ENCODE measurements at regions not wholly inside any gene's neighbourhood (a gene's known extent, or its start where the extent isn't known, plus 50 kb on each side); places are given as distances from the start of the nearest gene placed in this dataset.

DNA sequence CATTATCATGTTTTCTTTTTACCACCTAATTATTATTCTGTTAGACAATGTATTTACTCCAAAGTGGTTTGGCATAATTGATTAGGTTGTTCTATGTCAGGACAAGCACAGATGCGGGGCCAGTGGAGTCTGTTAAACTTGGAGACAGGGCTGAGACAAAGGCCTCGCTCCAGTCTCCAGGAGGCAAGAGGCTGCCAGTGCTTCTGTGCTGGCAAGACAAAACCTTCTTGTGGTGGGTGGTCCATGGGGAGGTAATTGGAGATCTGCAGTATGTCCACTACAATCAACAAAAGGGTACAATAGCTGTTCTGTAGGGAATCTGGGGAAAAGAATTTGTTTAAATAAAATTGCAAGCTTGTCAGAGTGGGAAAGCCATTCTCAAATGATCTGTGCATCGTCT lies 677.2 kb upstream of the SLC35B3 start:
- no peak overlapping the region for H2AFZ ChIP-seq (ENCODE audit: insufficient read depth, low read depth, low read length, poor library complexity, severe bottlenecking)
- no peak overlapping the region for H3K9ac ChIP-seq (ENCODE audit: insufficient read depth, low read length, poor library complexity, severe bottlenecking)
- H3K79me2 ChIP-seq (ENCODE audit: insufficient read depth, low read length): no peaks in the 10 kb centered on the region
- H3K9me3 ChIP-seq (replicated peaks in 1 of 2; ENCODE audit: control insufficient read depth in 1 of 2, insufficient read depth in 1 of 2, low read length in 2 of 2): no peaks in the 10 kb centered on the region
- TF ChIP-seq, protein P1, sequence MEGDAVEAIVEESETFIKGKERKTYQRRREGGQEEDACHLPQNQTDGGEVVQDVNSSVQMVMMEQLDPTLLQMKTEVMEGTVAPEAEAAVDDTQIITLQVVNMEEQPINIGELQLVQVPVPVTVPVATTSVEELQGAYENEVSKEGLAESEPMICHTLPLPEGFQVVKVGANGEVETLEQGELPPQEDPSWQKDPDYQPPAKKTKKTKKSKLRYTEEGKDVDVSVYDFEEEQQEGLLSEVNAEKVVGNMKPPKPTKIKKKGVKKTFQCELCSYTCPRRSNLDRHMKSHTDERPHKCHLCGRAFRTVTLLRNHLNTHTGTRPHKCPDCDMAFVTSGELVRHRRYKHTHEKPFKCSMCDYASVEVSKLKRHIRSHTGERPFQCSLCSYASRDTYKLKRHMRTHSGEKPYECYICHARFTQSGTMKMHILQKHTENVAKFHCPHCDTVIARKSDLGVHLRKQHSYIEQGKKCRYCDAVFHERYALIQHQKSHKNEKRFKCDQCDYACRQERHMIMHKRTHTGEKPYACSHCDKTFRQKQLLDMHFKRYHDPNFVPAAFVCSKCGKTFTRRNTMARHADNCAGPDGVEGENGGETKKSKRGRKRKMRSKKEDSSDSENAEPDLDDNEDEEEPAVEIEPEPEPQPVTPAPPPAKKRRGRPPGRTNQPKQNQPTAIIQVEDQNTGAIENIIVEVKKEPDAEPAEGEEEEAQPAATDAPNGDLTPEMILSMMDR (IDR thresholded peaks at IDR 0.05): no peak
- no peaks in the 10 kb centered on the region for H3K4me1 Mint-ChIP-seq
- H3K27ac Mint-ChIP-seq: no peak overlapping the region
- no peak overlapping the region for H3K4me2 ChIP-seq (replicated peaks; ENCODE audit: extremely low read depth, low read length, poor library complexity, severe bottlenecking)
- H3K4me3 ChIP-seq (replicated peaks in 1 of 3; ENCODE audit: low read depth in 2 of 3, low read length in 3 of 3): no peak overlapping the region
- no peak overlapping the region for H3K4me3 Mint-ChIP-seq
- no peak for DNase-seq
- H3K4me1 ChIP-seq (ENCODE audit: control insufficient read depth in 1 of 2, insufficient read depth in 2 of 2, low read length in 2 of 2): no peaks in the 10 kb centered on the region
- 93% methylated on average over 2 of the region's 3 CpGs for WGBS (ENCODE audit: insufficient coverage)
- H3K27me3 ChIP-seq (ENCODE audit: control insufficient read depth in 2 of 2, insufficient read depth in 2 of 2, low read length in 2 of 2): no peaks in the 10 kb centered on the region
- peaks cover 0 to 3% (median 0%) of the 10 kb centered on the region in 3 donors for H3K27me3 Mint-ChIP-seq (ENCODE audit: low read depth in 3 of 3)
- no peaks in the 10 kb centered on the region for H3K36me3 ChIP-seq (replicated peaks in 1 of 2; ENCODE audit: control insufficient read depth in 1 of 2, insufficient read depth in 2 of 2, low read length in 2 of 2)
- H3K9me3 Mint-ChIP-seq: peaks cover 0 to 2% (median 0%) of the 10 kb centered on the region in 7 donors
- H4K20me1 ChIP-seq (ENCODE audit: insufficient read depth, low read length): no peaks in the 10 kb centered on the region
- H3K27ac ChIP-seq (ENCODE audit: low read depth in 1 of 2, low read length in 2 of 2): no peak overlapping the region
- no peaks in the 10 kb centered on the region for H3K36me3 Mint-ChIP-seq
- intact Hi-C loops (cut with micrococcal nuclease): no loop called here

DNA sequence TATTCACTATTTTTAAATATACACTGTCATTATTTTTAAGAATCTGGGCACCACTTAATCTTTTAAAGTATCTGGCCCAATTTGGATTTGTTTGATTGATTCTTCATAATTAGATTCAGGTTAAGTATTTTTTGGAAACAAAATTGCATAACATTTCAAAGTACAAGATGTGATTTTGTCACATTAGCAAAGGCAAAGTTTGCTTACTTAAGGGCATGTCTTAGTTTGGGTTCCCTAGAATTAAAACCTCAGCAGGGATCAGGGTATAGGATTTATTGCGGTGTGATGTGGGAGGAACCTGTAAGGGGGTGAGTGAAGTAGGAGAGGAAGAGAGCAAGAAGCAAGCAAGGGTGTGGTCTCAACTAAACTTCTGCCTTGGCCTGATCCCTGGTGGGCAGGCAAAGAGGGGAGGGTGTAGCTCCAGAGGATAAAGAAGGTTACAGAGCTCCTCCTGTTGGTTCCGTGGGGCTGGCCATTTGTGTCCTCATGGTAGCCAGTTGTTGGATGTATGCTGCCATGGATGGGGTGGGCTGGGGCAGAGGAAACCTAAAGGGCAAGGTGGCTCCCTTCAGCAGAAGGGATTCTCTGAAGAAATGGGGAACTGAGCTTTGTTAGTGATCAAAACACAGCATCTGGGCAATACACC lies 668.7 kb upstream of the SLC35B3 start:
- Mint-ChIP-seq H3K27me3 (ENCODE audit: low read depth in 3 of 3) (peaks cover 0 to 6% (median 3%) of the 10 kb centered on the region in 3 donors), H3K27ac (peak overlapping the region in 1 of 7 donors; percentile 1), H3K36me3 (no peaks in the 10 kb centered on the region), H3K4me3 (no peak overlapping the region), H3K9me3 (peaks cover 2 to 9% (median 5%) of the 10 kb centered on the region in 7 donors), H3K4me1 (no peaks in the 10 kb centered on the region)
- intact Hi-C loops (cut with micrococcal nuclease): no loop called here
- Histone ChIP-seq H3K9ac (ENCODE audit: insufficient read depth, low read length, poor library complexity, severe bottlenecking) (no peak overlapping the region), H3K79me2 (ENCODE audit: insufficient read depth, low read length) (no peaks in the 10 kb centered on the region), H4K20me1 (ENCODE audit: insufficient read depth, low read length) (no peaks in the 10 kb centered on the region), H3K27me3 (ENCODE audit: control insufficient read depth in 2 of 2, insufficient read depth in 2 of 2, low read length in 2 of 2) (no peaks in the 10 kb centered on the region), H3K4me3 (replicated peaks in 1 of 3; ENCODE audit: low read depth in 2 of 3, low read length in 3 of 3) (no peak overlapping the region), H3K4me1 (ENCODE audit: control insufficient read depth in 1 of 2, insufficient read depth in 2 of 2, low read length in 2 of 2) (no peaks in the 10 kb centered on the region), H2AFZ (ENCODE audit: insufficient read depth, low read depth, low read length, poor library complexity, severe bottlenecking) (no peak overlapping the region), H3K9me3 (replicated peaks in 1 of 2; ENCODE audit: control insufficient read depth in 1 of 2, insufficient read depth in 1 of 2, low read length in 2 of 2) (peaks cover 0 to 3% of the 10 kb centered on the region in 2 donors), H3K36me3 (replicated peaks in 1 of 2; ENCODE audit: control insufficient read depth in 1 of 2, insufficient read depth in 2 of 2, low read length in 2 of 2) (no peaks in the 10 kb centered on the region), H3K27ac (ENCODE audit: low read depth in 1 of 2, low read length in 2 of 2) (no peak overlapping the region), H3K4me2 (replicated peaks; ENCODE audit: extremely low read depth, low read length, poor library complexity, severe bottlenecking) (no peak overlapping the region)
- DNase-seq: no peak
- 100% methylated on average over 2 of the region's 2 CpGs for WGBS (ENCODE audit: insufficient coverage)
- TF ChIP-seq, protein P1 (IDR thresholded peaks at IDR 0.05): no peak
